Stimulated activated naive B cell treated with anti-CD40 and anti-IgM and Interleukin-4, amounts not matched to agents 10 μg/mL and 1 μg/mL and 100 μg/mL, for 72 hours (primary cell): ENCODE measurements at regions not wholly inside any gene's neighbourhood (a gene's known extent, or its start where the extent isn't known, plus 50 kb on each side); places are given as distances from the start of the nearest gene placed in this dataset.
"Not testable (repeated sequence)": the region's sequence is repeated elsewhere in the genome, so short reads cannot be mapped to it uniquely, and the experiment has no call there.

Experiments
- ATAC-seq, 2 donors: fragments of 150-1000 bp; cut with Tn5 transposase; replicated peaks; 2 replicates each; pipeline ENCODE4 v1.10.0; 2021; ENCODE audit warnings: moderate library complexity in 1 of 2
- DNase-seq: peaks from one replicate; pipeline ENCODE4 v3.0.0; 2021
- H3K27ac Mint-ChIP-seq: one replicate; pipeline ENCODE4 v1.8.0; 2022; ENCODE audit warnings: mild to moderate bottlenecking, mixed read lengths
- H3K27me3 Mint-ChIP-seq, 2 donors: one replicate each; pipeline ENCODE4 v1.8.0; 2022; ENCODE audit warnings: mixed read lengths in 2 of 2
- H3K36me3 Mint-ChIP-seq, 2 donors: one replicate each; pipeline ENCODE4 v1.8.0; 2022; ENCODE audit warnings: mixed read lengths in 2 of 2, mild to moderate bottlenecking in 1 of 2
- H3K4me1 Mint-ChIP-seq, 2 donors: one replicate each; pipeline ENCODE4 v1.8.0; 2022; ENCODE audit warnings: mixed read lengths in 2 of 2, mild to moderate bottlenecking in 1 of 2
- H3K4me3 Mint-ChIP-seq, 2 donors: one replicate each; pipeline ENCODE4 v1.8.0; 2022; ENCODE audit warnings: mild to moderate bottlenecking in 2 of 2, mixed read lengths in 2 of 2, moderate library complexity in 1 of 2
- H3K9me3 Mint-ChIP-seq, 2 donors: one replicate each; pipeline ENCODE4 v1.8.0; 2022; ENCODE audit warnings: mixed read lengths in 2 of 2, mild to moderate bottlenecking in 1 of 2

DNA sequence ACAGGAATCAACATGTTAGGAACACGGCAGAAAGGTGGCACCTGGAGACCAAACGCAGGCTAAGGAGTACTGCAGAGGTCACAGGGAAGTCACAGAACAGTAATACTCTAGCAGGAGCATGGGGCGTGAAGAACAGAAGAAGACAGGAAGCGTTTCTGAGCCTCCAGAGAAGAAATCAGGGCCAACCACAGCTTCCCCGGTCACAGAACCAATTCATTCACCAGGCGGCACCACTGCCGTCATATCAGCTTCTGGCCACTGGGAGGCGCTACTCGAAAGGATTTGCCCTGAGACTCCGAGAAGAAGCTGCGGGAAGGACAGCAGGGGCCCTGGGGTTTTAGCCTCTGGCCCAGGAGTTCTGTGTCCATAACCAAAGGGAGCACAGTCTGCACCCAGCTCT lies 78.0 kb upstream of the DRD5 start:
- Mint-ChIP-seq H3K4me3 (no peak overlapping the region), H3K4me1 (peaks cover 3 to 9% of the 10 kb centered on the region in 2 donors), H3K9me3 (no peaks in the 10 kb centered on the region), H3K36me3 (no peaks in the 10 kb centered on the region), H3K27me3 (peaks cover 0 to 6% of the 10 kb centered on the region in 2 donors), H3K27ac (no peak overlapping the region)
- ATAC-seq (peak in 1 of 2 donors; percentile 62), DNase-seq (peak; percentile 59)

DNA sequence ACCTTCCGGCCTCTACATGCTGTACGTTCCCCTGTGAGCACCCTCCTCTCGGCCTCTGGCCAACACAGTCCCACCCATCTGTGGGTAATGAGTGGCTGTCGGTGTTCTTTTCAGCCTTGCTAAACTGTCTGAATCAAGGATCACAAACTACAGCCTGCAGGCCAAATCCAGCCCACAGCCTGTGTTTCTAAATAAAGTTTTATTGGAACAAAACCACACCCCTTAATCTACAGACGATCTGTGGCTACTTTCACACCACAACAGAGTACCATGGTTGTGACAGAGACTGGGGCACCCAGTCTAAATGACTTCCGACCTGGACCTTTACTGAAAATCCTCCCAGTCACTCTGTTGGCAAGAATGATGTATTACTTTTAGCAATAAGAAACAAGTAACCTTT lies 77.3 kb upstream of the DRD5 start:
- not testable (repeated sequence) for H3K27ac Mint-ChIP-seq, H3K9me3 Mint-ChIP-seq, H3K4me3 Mint-ChIP-seq, DNase-seq, H3K36me3 Mint-ChIP-seq, H3K27me3 Mint-ChIP-seq, H3K4me1 Mint-ChIP-seq, ATAC-seq

DNA sequence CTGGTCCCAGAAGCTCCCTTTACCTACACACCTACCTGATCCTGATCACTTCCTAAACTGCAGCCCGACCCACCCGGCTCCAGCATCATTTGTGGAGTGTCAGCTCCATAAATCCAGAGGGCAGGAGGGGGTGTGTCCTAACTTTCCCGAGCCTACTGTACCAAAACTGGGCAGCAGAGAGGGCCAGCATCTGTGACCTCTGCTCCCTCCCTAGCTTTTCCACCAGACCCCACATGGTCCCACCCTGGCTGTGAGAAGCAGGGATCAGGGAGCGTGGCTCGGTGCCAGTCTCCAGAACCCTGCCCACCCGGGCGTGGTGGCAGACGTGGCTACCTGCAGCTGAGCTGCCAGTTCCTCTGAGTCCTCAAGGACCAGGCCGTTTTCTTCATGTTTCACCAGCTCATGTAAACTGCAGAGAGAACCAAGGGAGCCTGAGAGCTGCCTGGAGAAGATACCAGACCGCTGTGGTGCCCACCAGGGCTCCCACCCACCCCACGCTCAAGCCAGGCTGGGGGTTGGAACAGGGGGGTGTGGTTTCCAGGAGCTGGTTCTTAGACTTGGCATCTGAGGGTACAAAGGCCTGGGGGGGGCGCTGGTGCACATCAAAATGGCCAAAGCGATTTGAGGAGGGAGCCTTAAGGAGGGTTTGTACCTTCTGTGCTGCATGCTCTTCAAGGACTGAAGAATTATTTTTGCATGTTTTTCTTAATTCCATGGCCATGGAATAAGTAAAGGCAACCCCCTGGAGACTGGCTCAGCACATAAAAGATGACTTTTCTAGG lies 76.7 kb upstream of the DRD5 start:
- no peaks in the 10 kb centered on the region for H3K36me3 Mint-ChIP-seq
- H3K4me1 Mint-ChIP-seq, result peaks cover 3 to 9% of the 10 kb centered on the region in 2 donors
- ATAC-seq, result no peak
- no peak for DNase-seq
- no peak overlapping the region for H3K4me3 Mint-ChIP-seq
- H3K27ac Mint-ChIP-seq, result no peak overlapping the region
- H3K27me3 Mint-ChIP-seq, result peaks cover 0 to 6% of the 10 kb centered on the region in 2 donors
- no peaks in the 10 kb centered on the region for H3K9me3 Mint-ChIP-seq

DNA sequence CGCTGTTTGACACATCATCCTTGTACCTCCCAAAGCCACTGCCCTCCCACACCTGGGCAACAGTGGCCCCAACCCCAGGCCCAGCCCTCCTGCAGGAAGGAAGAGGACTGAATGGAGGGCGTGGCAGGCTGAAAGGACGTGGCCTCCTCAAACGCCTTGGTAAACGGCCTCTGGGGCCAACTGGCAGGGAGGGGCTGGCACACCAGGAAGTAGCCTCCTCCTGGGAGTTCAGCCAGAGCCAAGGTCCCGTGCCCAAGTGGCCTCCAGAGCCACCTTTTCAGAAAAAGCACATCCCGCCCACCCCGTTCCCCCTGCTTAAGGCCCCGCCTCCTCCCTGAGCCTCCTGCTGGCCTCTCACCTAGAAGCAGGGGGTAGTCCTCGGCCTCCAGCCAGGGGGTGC lies 74.2 kb upstream of the DRD5 start:
- H3K4me1 Mint-ChIP-seq, H3K27me3 Mint-ChIP-seq, ATAC-seq, H3K4me3 Mint-ChIP-seq, H3K36me3 Mint-ChIP-seq, DNase-seq, H3K27ac Mint-ChIP-seq, H3K9me3 Mint-ChIP-seq: not testable (repeated sequence)

DNA sequence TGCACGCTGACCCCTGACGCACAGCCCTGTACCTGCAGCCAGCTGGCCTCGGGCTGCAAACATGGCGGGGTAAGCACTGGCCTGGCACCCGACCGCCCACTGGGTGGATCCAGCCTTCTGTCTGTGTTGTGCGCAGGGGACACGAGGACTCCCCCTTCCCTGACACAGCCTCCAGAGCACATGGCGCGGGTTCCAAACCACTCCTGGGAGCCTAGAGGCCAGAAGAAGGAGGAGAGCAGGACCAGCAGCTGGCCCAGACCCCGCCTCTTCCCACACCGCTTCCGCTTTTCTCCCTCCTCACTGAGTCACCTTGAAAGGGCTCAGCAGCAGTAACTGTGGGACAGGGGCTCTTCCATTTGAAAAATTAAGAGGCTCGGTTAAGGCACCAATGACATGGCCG lies 73.5 kb upstream of the DRD5 start:
- H3K9me3 Mint-ChIP-seq, DNase-seq, H3K27me3 Mint-ChIP-seq, H3K4me1 Mint-ChIP-seq, ATAC-seq, H3K4me3 Mint-ChIP-seq, H3K36me3 Mint-ChIP-seq, H3K27ac Mint-ChIP-seq: not testable (repeated sequence)

DNA sequence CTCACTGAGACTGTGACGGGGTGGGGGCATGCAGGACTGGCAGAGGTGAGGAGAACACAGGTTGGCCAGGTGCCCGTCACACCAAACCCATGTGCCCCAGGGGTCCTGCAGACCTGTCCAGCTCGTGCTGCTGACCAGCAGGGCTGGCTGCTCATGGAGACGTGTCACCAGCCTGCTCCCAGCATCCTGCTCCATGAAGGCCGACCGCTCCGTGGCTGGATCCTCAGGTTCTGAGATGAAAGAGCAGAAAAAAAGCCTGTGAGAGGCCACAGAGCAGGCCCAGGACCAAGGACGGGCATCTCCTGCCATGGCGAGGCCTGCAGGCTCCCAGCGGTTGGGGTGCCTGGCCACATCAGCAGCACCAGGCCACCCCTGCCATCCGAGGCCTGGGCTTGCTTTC lies 71.7 kb upstream of the DRD5 start:
- DNase-seq (no peak), ATAC-seq (no peak)
- Mint-ChIP-seq H3K9me3 (no peaks in the 10 kb centered on the region), H3K27me3 (no peaks in the 10 kb centered on the region), H3K4me3 (no peak overlapping the region), H3K4me1 (peaks cover 0 to 4% of the 10 kb centered on the region in 2 donors), H3K27ac (no peak overlapping the region), H3K36me3 (no peaks in the 10 kb centered on the region)

DNA sequence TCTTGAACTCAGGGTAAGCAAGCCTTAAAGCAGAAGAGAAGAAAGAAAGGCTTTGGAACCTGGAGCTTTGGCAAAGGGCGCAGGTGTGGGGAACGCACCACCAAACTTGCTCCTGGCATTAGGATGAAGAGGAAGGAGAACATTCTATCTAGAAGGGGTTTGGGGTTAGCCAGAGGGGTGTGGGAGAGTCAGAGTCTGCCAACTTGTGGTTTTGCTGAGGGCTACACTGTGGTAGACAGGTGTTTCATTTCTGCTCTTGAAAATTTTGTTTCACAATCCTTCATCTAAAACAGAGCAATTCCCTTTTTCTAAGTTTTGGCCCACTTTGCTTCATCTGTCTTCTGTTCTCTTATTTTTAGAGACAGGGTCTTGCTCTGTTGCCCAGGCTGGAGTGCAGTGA lies 66.2 kb upstream of the DRD5 start:
- not testable (repeated sequence) for H3K27ac Mint-ChIP-seq, H3K9me3 Mint-ChIP-seq, H3K4me3 Mint-ChIP-seq, DNase-seq, H3K4me1 Mint-ChIP-seq, H3K36me3 Mint-ChIP-seq
- H3K27me3 Mint-ChIP-seq, result peaks cover 14 to 17% of the 10 kb centered on the region in 2 donors
- ATAC-seq, result peak; percentile 75 to 84

DNA sequence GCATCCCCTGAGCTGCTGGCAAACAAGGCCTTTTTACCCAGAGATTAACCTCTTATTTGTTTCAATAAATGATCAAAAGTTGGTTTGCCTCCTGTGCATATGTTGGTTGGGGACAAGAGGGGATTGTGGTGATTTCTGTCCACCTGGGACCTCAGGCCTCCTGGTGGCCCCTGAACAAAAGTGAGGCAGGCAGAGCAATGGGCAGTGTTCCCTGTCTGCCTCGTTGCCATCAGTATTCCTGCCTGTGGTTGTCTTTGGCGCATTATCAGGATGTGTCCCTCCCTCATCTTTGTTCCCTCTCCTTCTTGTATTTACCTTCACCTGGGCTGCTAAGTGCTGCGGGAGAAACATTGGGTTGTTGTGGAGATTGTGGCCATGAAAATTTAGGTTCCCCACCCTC lies 65.3 kb upstream of the DRD5 start:
- DNase-seq (no peak), ATAC-seq (no peak)
- Mint-ChIP-seq H3K27me3 (peaks cover 17 to 18% of the 10 kb centered on the region in 2 donors), H3K36me3 (no peaks in the 10 kb centered on the region), H3K27ac (no peak overlapping the region), H3K9me3 (no peaks in the 10 kb centered on the region), H3K4me1 (peaks cover 3 to 8% of the 10 kb centered on the region in 2 donors), H3K4me3 (no peak overlapping the region)

DNA sequence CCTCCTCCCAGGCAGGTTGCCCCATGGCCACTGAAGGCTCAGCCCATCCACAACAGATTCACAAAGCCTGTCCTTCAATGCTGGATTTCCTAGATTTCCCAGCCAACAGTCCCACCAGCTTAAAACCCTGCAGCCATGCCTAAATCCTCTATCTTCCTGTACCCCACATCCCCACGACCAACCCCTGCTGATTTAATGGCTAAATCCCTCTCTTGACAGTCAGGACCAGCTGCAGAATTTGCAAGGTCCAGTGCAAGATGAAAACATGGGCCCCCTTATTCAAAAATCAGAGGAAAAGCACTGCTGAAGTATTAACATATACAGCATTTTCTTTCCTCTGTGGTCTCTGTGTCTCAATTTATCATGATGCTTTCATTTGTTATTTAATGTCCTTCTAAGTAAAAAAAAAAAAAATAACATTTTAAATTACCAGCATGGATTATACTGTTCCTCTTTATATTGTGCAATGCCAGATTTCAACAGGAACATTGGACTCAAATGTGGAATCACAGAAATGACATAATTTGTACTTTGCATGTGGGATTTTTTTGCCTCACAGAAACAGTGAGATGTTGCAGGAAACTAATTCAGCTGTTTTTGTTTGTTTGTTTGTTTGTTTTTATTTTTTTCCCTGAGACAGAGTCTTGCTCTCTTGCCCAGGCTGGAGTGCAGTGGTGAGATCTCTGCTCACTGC lies 63.0 kb upstream of the DRD5 start:
- H3K4me3 Mint-ChIP-seq, DNase-seq, H3K9me3 Mint-ChIP-seq, H3K27ac Mint-ChIP-seq, ATAC-seq, H3K4me1 Mint-ChIP-seq, H3K36me3 Mint-ChIP-seq: not testable (repeated sequence)
- peaks cover 17 to 23% of the 10 kb centered on the region in 2 donors for H3K27me3 Mint-ChIP-seq

DNA sequence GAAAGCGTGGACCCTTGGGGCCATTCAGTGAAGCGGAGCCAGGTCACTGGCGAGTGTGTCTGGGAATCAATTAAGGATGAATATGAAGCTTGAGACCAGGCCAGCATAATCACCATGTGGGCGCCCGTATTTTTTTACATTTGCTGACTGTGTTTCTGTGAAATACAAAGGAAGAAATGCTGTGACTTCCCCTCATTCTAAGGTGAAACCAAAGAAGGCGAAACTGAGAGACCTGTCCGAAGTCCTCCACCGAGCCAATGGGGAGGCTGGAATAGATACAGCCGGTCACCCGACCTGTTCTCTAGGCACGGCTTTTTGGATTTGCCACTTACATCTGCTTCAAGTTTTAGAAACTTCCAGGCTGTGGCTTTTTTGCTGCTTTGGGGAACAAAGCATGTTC lies 59.3 kb upstream of the DRD5 start:
- not testable (repeated sequence) for H3K27ac Mint-ChIP-seq, H3K36me3 Mint-ChIP-seq, ATAC-seq, H3K4me1 Mint-ChIP-seq, H3K9me3 Mint-ChIP-seq, DNase-seq, H3K4me3 Mint-ChIP-seq
- peaks cover 10 to 17% of the 10 kb centered on the region in 2 donors for H3K27me3 Mint-ChIP-seq
